Fibroblast of villous mesenchyme (primary cell): ENCODE measurements at regions not wholly inside any gene's neighbourhood (a gene's known extent, or its start where the extent isn't known, plus 50 kb on each side); places are given as distances from the start of the nearest gene placed in this dataset.

Experiments
- DNase-seq: peaks from one replicate; pipeline ENCODE4 v3.0.0-alpha.2; 2010; ENCODE audit warnings: low read depth
- H3K4me3 ChIP-seq: 2 replicates; pipeline ENCODE4 v1.5.1; 2011; ENCODE audit warnings: low read depth, mild to moderate bottlenecking, low read length
- TF ChIP-seq, protein P1 (sequence below): IDR thresholded peaks from 2 replicates; pipeline ENCODE4 v1.5.1; 2012; ENCODE audit warnings: low read depth, mild to moderate bottlenecking, low read length; ENCODE audit not compliant: insufficient read depth

DNA sequence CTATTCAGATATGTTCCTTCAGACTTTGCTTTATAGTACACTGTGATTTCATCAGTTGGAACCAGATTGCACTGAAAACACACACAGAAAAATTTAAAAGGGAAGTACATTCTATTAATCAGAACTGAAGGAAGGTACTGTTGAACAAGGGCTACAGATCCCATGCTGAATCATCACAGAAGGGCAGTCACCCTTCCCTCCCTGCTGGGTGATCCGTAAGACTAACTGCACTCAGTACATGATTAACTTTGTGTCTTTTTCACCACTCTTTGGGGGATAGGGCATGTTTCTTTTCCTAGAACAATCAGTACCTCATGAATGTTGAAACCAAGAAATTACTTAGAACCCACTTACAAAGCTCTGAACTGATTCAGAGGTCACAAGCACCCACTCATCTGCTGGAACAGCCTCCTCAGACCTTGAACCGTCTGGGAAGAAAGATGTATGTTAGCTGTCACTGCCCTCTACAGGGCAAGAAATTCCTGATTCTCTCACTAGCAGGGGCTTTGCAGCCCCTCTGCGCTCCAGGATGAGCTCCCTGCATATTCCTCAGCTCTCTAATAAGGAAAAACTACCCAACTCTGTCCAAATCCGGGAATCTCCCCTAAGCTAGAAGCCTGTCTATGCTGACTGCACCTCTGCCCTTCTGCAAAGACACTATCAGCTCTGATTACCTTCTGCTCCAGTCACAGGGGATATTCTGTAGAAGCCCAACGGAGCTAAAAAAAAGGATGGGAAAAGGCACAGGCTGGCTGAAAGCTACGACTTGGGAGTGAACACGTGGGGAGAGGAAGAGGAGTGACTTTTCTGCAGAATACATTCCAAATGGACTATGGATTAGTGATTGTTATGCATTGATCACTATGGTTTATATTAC is 51.0 kb downstream of the IARS1 start:
- peak; percentile 71 for DNase-seq

DNA sequence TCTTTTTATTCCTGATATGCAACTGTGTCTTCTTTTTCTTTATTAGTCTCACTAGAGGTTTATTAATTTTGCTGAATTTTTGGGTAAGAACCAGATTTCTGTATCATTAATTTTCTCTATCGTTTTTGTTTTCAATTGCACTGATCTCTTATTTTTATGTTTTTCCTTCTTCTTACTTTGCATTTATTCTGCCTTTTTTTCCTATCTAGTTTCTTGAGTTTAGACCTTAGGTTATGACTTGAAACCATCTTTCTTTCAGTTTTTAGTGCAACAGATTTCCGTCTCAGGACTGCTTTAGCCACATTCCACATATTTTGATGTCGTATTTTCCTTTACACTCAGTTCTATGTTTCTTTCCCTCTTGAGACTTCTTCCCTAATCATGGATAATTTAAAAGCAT is 56.6 kb downstream of the IARS1 start:
- no peak for DNase-seq
- H3K4me3 ChIP-seq: no peak overlapping the region
- TF ChIP-seq, protein P1, sequence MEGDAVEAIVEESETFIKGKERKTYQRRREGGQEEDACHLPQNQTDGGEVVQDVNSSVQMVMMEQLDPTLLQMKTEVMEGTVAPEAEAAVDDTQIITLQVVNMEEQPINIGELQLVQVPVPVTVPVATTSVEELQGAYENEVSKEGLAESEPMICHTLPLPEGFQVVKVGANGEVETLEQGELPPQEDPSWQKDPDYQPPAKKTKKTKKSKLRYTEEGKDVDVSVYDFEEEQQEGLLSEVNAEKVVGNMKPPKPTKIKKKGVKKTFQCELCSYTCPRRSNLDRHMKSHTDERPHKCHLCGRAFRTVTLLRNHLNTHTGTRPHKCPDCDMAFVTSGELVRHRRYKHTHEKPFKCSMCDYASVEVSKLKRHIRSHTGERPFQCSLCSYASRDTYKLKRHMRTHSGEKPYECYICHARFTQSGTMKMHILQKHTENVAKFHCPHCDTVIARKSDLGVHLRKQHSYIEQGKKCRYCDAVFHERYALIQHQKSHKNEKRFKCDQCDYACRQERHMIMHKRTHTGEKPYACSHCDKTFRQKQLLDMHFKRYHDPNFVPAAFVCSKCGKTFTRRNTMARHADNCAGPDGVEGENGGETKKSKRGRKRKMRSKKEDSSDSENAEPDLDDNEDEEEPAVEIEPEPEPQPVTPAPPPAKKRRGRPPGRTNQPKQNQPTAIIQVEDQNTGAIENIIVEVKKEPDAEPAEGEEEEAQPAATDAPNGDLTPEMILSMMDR: no peak

More for the DNA sequence above, 51.0 kb downstream of the IARS1 start:
- H3K4me3 ChIP-seq: no peak overlapping the region
- TF ChIP-seq, protein P1: peak; percentile 58

DNA sequence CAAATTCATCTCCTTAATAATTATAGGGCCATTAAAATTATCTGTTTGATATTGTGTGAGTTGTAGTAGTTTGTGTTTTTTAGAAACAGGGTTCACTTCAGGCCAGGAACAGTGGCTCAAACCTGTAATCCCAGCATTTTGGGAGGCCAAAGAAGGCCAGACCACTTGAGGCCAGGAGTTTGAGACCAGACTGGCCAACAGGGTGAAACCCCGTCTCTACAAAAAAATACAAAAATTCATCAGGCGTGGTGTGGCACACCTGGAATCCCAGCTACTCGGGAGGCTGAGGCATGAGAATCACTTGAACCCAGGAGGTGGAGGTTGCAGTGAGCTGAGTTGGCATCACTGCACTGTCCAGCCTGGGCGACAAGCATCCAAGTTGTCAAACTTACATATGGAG is 57.0 kb downstream of the IARS1 start:
- no peak for DNase-seq
- TF ChIP-seq, protein P1: no peak
- no peak overlapping the region for H3K4me3 ChIP-seq

DNA sequence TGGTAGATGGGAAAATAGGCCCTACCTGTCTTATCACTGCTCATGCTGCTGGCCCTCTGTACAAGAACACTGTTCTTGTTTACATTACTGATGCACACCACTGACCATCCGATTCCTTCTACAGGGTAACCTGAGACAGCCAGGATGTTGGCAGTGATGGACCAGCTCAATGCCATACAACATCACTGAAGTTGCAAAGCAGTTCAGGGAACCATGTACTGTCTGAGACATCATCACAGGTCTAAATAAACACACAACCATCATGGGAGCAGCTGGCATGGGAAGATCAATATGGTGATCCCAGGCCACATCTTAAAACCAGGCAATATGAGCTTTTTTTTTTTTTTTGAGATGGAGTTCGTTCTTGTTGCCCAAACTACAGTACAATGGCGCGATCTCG is 59.0 kb downstream of the IARS1 start:
- H3K4me3 ChIP-seq: no peak overlapping the region
- TF ChIP-seq, protein P1: no peak
- DNase-seq: no peak

DNA sequence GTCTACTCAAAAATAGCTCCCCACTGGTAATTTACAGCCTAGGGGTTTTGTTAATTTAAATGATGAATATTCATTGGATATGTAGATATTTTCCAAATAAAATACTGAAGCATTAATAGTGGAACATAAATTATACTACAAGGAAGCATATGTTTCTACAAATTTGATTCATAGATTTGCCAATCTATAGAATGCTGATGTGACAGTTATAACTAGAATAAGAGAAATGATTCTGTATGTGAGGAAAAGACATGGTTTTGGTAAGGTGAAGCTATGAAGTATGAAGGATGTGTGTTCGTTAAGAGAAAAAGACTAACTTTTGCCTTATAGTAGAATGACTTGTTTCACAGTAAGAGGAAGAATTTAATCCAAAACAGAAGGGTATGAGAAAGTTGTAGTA is 61.3 kb downstream of the IARS1 start:
- no peak for DNase-seq
- TF ChIP-seq, protein P1: no peak

DNA sequence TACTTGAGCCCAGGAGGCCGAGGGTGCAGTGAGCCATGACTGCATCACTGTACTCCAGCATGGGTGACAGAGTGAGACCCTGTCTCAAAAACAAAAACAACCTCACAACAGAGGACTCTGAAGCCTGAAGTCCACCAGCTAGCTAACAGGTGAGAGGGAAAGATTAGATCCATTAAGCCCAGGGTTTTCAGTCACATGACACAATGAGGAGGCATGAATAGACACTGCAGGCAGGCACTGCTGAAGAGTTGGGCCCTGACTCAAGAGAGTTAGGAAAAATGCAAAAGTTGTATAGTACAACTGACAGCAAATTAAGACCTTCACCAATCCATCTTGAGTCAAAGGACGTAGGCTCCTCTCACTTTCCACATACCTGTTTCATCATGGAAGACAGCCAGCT is 64.9 kb downstream of the IARS1 start:
- no peak overlapping the region for H3K4me3 ChIP-seq
- DNase-seq: no peak

More for the DNA sequence above, 61.3 kb downstream of the IARS1 start:
- no peak overlapping the region for H3K4me3 ChIP-seq

More for the DNA sequence above, 64.9 kb downstream of the IARS1 start:
- TF ChIP-seq, protein P1: no peak
